GM23338 (cell line): ENCODE measurements at regions not wholly inside any gene's neighbourhood (a gene's known extent, or its start where the extent isn't known, plus 50 kb on each side); places are given as distances from the start of the nearest gene placed in this dataset.

Experiments
- ATAC-seq: fragments of 200-7000 bp; cut with Tn5 transposase; 3 replicates; pipeline ENCODE4 v1.9.1; 2020
- DNase-seq: peaks from one replicate; pipeline ENCODE4 v3.0.0-alpha.2; 2015; ENCODE audit warnings: low spot score
- H2AFZ ChIP-seq: fragments of 200-600 bp; sonication (generic); 2 replicates; pipeline ENCODE4 v1.8.0; 2016; ENCODE audit warnings: antibody characterized with exemption, mild to moderate bottlenecking, moderate library complexity
- H3F3A ChIP-seq: fragments of 200-600 bp; sonication (generic); replicated peaks from 2 replicates; pipeline ENCODE4 v1.8.0; 2017; ENCODE audit warnings: antibody characterized with exemption, mixed run types, low read depth
- H3K27ac ChIP-seq: fragments of 200-600 bp; sonication (generic); 2 replicates; pipeline ENCODE4 v1.6.1; 2016; ENCODE audit warnings: low read depth
- H3K27me3 ChIP-seq: fragments of 200-600 bp; sonication (generic); 2 replicates; pipeline ENCODE4 v1.8.0; 2016; ENCODE audit warnings: mild to moderate bottlenecking, mixed run types, moderate library complexity; ENCODE audit not compliant: insufficient read depth
- H3K36me3 ChIP-seq: fragments of 200-600 bp; sonication (generic); 2 replicates; pipeline ENCODE4 v1.8.0; 2016; ENCODE audit warnings: mild to moderate bottlenecking; ENCODE audit not compliant: insufficient read depth
- H3K4me1 ChIP-seq: fragments of 200-600 bp; sonication (generic); 2 replicates; pipeline ENCODE4 v1.8.0; 2016; ENCODE audit warnings: mild to moderate bottlenecking, moderate library complexity; ENCODE audit not compliant: insufficient read depth
- H3K4me2 ChIP-seq: fragments of 200-600 bp; sonication (generic); 2 replicates; pipeline ENCODE4 v1.7.1; 2017; ENCODE audit warnings: mixed run types
- H3K4me3 ChIP-seq: fragments of 200-600 bp; sonication (generic); 2 replicates; pipeline ENCODE4 v1.6.1; 2016; ENCODE audit warnings: mixed run types
- H3K79me2 ChIP-seq: fragments of 200-600 bp; sonication (generic); replicated peaks from 2 replicates; pipeline ENCODE4 v1.8.0; 2017; ENCODE audit warnings: mild to moderate bottlenecking; ENCODE audit not compliant: insufficient read depth
- H3K9me2 ChIP-seq: fragments of 200-600 bp; sonication (generic); 2 replicates; pipeline ENCODE4 v1.8.0; 2017; ENCODE audit not compliant: insufficient read depth
- H4K20me1 ChIP-seq: fragments of 200-600 bp; sonication (generic); replicated peaks from 2 replicates; pipeline ENCODE4 v1.8.0; 2017; ENCODE audit warnings: mild to moderate bottlenecking; ENCODE audit not compliant: insufficient read depth
- H3K27ac Mint-ChIP-seq: 2 replicates; pipeline ENCODE4 v1.8.0; 2020; ENCODE audit warnings: inconsistent platforms, mild to moderate bottlenecking, moderate library complexity, mixed read lengths
- H3K27me3 Mint-ChIP-seq: 3 replicates; pipeline ENCODE4 v1.8.0; 2022; ENCODE audit warnings: low read depth, mild to moderate bottlenecking, moderate library complexity, mixed read lengths, inconsistent platforms; ENCODE audit not compliant: insufficient read depth, poor library complexity
- H3K36me3 Mint-ChIP-seq: 3 replicates; pipeline ENCODE4 v1.8.0; 2021; ENCODE audit warnings: low read depth, mild to moderate bottlenecking, inconsistent platforms, moderate library complexity, mixed read lengths
- H3K4me1 Mint-ChIP-seq: 3 replicates; pipeline ENCODE4 v1.8.0; 2020; ENCODE audit warnings: mild to moderate bottlenecking, inconsistent platforms, mixed read lengths
- H3K4me3 Mint-ChIP-seq: 3 replicates; pipeline ENCODE4 v1.8.0; 2021; ENCODE audit warnings: moderate library complexity, mild to moderate bottlenecking, inconsistent platforms, mixed read lengths
- H3K9me3 Mint-ChIP-seq: 3 replicates; pipeline ENCODE4 v1.8.0; 2020; ENCODE audit warnings: moderate library complexity, mild to moderate bottlenecking, inconsistent platforms, mixed read lengths
- CREB1 ChIP-seq: fragments of 250-450 bp; sonication (Bioruptor Pico); IDR thresholded peaks from 2 replicates; pipeline ENCODE4 v1.5.0; 2020; ENCODE audit warnings: low read depth, mild to moderate bottlenecking, moderate library complexity
- EZH2 ChIP-seq: fragments of 200-600 bp; sonication (generic); IDR thresholded peaks from one replicate; pipeline ENCODE4 v1.8.0; 2017; ENCODE audit warnings: antibody characterized with exemption, mild to moderate bottlenecking, low read depth; ENCODE audit not compliant: unreplicated experiment
- JUNB ChIP-seq: IDR thresholded peaks from one replicate; pipeline ENCODE4 v1.6.1; 2016; ENCODE audit warnings: antibody characterized with exemption; ENCODE audit not compliant: unreplicated experiment
- NANOG ChIP-seq: IDR thresholded peaks from 2 replicates; pipeline ENCODE4 v1.6.1; 2016; ENCODE audit warnings: antibody characterized with exemption, borderline replicate concordance
- POLR2AphosphoS5 ChIP-seq: IDR thresholded peaks from 2 replicates; pipeline ENCODE4 v1.6.1; 2016; ENCODE audit warnings: antibody characterized with exemption, low read depth
- STAT1 ChIP-seq: IDR thresholded peaks from one replicate; pipeline ENCODE4 v1.6.1; 2016; ENCODE audit warnings: antibody characterized with exemption; ENCODE audit not compliant: unreplicated experiment
- ZNF114 ChIP-seq: fragments of 250-450 bp; sonication (Bioruptor Pico); IDR thresholded peaks from 2 replicates; pipeline ENCODE4 v1.5.0; 2020; ENCODE audit warnings: mild to moderate bottlenecking, moderate library complexity
- ZNF331 ChIP-seq: fragments of 250-450 bp; sonication (Bioruptor Pico); IDR thresholded peaks from 2 replicates; pipeline ENCODE4 v1.5.0; 2020; ENCODE audit warnings: low read depth, mild to moderate bottlenecking, moderate library complexity
- TF ChIP-seq, protein P1 (sequence below): IDR thresholded peaks from one replicate; pipeline ENCODE4 v1.6.1; 2018; ENCODE audit warnings: antibody characterized with exemption; ENCODE audit not compliant: unreplicated experiment
- TF ChIP-seq, protein P2 (sequence below): IDR thresholded peaks from 2 replicates; pipeline ENCODE4 v1.6.1; 2016; ENCODE audit warnings: antibody characterized with exemption
- TF ChIP-seq, protein P3 (sequence below): fragments of 250-450 bp; sonication (Bioruptor Pico); IDR thresholded peaks from 2 replicates; pipeline ENCODE4 v1.5.0; 2020; ENCODE audit warnings: mild to moderate bottlenecking, moderate library complexity
- TF ChIP-seq, protein P4 (sequence below), 2 experiments: fragments of 200-600 bp in 1 of 2; sonication (generic) in 1 of 2; conservative IDR thresholded peaks; 2 replicates each; pipeline versions ENCODE4 v1.5.1 to v1.6.1; 2016 to 2017; ENCODE audit warnings: antibody characterized with exemption in 2 of 2, low read depth in 2 of 2, mild to moderate bottlenecking in 2 of 2, moderate library complexity in 1 of 2

DNA sequence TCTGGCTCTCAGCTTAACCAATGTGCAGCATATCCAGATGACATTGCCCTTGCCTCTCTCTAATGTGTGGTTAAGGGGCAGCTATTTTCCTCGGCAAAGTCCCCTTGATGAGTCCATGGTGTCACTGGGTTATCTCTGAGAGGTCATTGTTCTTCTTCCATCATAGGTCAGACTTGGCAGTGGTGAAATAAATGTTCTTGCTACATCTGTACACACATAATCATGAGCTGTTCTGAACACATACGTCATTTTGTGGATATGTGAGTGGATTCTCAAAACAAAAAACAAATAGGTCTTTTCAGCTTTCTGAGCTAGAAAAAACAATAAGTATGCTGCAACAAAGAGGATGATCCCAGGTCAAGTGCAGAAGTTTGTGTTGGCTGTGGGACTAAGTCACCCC lies 134.7 kb upstream of the PTPN3 start:
- H2AFZ ChIP-seq, result no peak overlapping the region
- no peak overlapping the region for H3K4me2 ChIP-seq
- H4K20me1 ChIP-seq, result no peaks in the 10 kb centered on the region
- no peaks in the 10 kb centered on the region for H3F3A ChIP-seq
- peaks cover 7% of the 10 kb centered on the region; the same call in 1 of the 2 replicates for H3K27me3 ChIP-seq
- Mint-ChIP-seq H3K4me3 (no peak overlapping the region), H3K27me3 (no peaks in the 10 kb centered on the region), H3K36me3 (peaks cover 2% of the 10 kb centered on the region; the same call in 2 of the 3 replicates), H3K27ac (no peak overlapping the region), H3K4me1 (peaks cover 3% of the 10 kb centered on the region; the same call in 1 of the 3 replicates), H3K9me3 (peaks cover 11% of the 10 kb centered on the region; the same call in 2 of the 3 replicates)
- TF ChIP-seq ZNF114 (no peak), NANOG (no peak), STAT1 (no peak), POLR2AphosphoS5 (no peak), CREB1 (CRISPR knock-in tag) (no peak), EZH2 (no peak), ZNF331 (no peak), JUNB (no peak)
- TF ChIP-seq, protein P1, sequence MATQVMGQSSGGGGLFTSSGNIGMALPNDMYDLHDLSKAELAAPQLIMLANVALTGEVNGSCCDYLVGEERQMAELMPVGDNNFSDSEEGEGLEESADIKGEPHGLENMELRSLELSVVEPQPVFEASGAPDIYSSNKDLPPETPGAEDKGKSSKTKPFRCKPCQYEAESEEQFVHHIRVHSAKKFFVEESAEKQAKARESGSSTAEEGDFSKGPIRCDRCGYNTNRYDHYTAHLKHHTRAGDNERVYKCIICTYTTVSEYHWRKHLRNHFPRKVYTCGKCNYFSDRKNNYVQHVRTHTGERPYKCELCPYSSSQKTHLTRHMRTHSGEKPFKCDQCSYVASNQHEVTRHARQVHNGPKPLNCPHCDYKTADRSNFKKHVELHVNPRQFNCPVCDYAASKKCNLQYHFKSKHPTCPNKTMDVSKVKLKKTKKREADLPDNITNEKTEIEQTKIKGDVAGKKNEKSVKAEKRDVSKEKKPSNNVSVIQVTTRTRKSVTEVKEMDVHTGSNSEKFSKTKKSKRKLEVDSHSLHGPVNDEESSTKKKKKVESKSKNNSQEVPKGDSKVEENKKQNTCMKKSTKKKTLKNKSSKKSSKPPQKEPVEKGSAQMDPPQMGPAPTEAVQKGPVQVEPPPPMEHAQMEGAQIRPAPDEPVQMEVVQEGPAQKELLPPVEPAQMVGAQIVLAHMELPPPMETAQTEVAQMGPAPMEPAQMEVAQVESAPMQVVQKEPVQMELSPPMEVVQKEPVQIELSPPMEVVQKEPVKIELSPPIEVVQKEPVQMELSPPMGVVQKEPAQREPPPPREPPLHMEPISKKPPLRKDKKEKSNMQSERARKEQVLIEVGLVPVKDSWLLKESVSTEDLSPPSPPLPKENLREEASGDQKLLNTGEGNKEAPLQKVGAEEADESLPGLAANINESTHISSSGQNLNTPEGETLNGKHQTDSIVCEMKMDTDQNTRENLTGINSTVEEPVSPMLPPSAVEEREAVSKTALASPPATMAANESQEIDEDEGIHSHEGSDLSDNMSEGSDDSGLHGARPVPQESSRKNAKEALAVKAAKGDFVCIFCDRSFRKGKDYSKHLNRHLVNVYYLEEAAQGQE, result no peak
- TF ChIP-seq, protein P2, sequence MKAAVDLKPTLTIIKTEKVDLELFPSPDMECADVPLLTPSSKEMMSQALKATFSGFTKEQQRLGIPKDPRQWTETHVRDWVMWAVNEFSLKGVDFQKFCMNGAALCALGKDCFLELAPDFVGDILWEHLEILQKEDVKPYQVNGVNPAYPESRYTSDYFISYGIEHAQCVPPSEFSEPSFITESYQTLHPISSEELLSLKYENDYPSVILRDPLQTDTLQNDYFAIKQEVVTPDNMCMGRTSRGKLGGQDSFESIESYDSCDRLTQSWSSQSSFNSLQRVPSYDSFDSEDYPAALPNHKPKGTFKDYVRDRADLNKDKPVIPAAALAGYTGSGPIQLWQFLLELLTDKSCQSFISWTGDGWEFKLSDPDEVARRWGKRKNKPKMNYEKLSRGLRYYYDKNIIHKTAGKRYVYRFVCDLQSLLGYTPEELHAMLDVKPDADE, result no peak
- TF ChIP-seq, protein P3, sequence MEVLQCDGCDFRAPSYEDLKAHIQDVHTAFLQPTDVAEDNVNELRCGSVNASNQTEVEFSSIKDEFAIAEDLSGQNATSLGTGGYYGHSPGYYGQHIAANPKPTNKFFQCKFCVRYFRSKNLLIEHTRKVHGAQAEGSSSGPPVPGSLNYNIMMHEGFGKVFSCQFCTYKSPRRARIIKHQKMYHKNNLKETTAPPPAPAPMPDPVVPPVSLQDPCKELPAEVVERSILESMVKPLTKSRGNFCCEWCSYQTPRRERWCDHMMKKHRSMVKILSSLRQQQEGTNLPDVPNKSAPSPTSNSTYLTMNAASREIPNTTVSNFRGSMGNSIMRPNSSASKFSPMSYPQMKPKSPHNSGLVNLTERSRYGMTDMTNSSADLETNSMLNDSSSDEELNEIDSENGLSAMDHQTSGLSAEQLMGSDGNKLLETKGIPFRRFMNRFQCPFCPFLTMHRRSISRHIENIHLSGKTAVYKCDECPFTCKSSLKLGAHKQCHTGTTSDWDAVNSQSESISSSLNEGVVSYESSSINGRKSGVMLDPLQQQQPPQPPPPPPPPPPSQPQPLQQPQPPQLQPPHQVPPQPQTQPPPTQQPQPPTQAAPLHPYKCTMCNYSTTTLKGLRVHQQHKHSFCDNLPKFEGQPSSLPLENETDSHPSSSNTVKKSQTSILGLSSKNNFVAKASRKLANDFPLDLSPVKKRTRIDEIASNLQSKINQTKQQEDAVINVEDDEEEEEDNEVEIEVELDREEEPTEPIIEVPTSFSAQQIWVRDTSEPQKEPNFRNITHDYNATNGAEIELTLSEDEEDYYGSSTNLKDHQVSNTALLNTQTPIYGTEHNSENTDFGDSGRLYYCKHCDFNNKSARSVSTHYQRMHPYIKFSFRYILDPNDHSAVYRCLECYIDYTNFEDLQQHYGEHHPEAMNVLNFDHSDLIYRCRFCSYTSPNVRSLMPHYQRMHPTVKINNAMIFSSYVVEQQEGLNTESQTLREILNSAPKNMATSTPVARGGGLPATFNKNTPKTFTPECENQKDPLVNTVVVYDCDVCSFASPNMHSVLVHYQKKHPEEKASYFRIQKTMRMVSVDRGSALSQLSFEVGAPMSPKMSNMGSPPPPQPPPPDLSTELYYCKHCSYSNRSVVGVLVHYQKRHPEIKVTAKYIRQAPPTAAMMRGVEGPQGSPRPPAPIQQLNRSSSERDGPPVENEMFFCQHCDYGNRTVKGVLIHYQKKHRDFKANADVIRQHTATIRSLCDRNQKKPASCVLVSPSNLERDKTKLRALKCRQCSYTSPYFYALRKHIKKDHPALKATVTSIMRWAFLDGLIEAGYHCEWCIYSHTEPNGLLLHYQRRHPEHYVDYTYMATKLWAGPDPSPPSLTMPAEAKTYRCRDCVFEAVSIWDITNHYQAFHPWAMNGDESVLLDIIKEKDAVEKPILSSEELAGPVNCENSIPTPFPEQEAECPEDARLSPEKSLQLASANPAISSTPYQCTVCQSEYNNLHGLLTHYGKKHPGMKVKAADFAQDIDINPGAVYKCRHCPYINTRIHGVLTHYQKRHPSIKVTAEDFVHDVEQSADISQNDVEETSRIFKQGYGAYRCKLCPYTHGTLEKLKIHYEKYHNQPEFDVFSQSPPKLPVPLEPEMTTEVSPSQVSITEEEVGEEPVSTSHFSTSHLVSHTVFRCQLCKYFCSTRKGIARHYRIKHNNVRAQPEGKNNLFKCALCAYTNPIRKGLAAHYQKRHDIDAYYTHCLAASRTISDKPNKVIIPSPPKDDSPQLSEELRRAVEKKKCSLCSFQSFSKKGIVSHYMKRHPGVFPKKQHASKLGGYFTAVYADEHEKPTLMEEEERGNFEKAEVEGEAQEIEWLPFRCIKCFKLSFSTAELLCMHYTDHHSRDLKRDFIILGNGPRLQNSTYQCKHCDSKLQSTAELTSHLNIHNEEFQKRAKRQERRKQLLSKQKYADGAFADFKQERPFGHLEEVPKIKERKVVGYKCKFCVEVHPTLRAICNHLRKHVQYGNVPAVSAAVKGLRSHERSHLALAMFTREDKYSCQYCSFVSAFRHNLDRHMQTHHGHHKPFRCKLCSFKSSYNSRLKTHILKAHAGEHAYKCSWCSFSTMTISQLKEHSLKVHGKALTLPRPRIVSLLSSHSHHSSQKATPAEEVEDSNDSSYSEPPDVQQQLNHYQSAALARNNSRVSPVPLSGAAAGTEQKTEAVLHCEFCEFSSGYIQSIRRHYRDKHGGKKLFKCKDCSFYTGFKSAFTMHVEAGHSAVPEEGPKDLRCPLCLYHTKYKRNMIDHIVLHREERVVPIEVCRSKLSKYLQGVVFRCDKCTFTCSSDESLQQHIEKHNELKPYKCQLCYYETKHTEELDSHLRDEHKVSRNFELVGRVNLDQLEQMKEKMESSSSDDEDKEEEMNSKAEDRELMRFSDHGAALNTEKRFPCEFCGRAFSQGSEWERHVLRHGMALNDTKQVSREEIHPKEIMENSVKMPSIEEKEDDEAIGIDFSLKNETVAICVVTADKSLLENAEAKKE (CRISPR knock-in tag), result no peak
- TF ChIP-seq, protein P4, sequence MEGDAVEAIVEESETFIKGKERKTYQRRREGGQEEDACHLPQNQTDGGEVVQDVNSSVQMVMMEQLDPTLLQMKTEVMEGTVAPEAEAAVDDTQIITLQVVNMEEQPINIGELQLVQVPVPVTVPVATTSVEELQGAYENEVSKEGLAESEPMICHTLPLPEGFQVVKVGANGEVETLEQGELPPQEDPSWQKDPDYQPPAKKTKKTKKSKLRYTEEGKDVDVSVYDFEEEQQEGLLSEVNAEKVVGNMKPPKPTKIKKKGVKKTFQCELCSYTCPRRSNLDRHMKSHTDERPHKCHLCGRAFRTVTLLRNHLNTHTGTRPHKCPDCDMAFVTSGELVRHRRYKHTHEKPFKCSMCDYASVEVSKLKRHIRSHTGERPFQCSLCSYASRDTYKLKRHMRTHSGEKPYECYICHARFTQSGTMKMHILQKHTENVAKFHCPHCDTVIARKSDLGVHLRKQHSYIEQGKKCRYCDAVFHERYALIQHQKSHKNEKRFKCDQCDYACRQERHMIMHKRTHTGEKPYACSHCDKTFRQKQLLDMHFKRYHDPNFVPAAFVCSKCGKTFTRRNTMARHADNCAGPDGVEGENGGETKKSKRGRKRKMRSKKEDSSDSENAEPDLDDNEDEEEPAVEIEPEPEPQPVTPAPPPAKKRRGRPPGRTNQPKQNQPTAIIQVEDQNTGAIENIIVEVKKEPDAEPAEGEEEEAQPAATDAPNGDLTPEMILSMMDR (conservative IDR thresholded peaks at IDR 0.05; ENCODE audit: low read depth in 2 of 2), result no peak
- H3K4me3 ChIP-seq, result no peak overlapping the region
- 0 out of 2 replicates have a peak, but pooled peaks cover 2% of the 10 kb centered on the region for H3K9me2 ChIP-seq
- H3K79me2 ChIP-seq, result no peaks in the 10 kb centered on the region
- DNase-seq, result no peak
- no peaks in the 10 kb centered on the region for H3K36me3 ChIP-seq
- H3K27ac ChIP-seq, result no peak overlapping the region
- no peaks in the 10 kb centered on the region for H3K4me1 ChIP-seq
- ATAC-seq, result no peak
